ENCODE measurements at regions not wholly inside any gene's neighbourhood (a gene's known extent, or its start where the extent isn't known, plus 50 kb on each side); places are given as distances from the start of the nearest gene placed in this dataset.

DNA sequence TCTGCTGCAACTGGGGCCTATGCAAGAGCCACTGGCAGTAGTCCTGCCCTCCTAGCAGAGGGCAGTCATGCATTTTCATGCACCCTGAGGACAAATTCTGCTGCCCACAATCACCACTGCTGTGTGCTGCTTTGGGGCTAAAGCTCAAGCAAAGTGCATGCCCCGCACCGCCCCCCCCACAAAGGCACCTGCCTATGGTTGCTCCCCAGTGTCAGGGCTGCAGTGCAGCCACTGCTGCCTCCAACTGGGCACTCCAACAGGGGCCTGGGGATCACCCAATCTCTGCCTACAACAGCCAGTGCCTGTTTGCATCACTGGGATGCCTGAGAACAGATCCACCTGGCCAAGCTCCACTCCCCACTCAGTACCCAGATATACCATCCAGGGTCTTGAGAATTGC, 417.0 kb downstream of the HTR7 start:
- Mint-ChIP-seq H3K4me3 (no peak overlapping the region), H3K27ac (no peak overlapping the region), H3K4me1 (ENCODE audit: unreplicated experiment) (no peaks in the 10 kb centered on the region), H3K36me3 (no peaks in the 10 kb centered on the region), H3K9me3 (peaks cover 5% of the 10 kb centered on the region), H3K27me3 (peaks cover under 1% of the 10 kb centered on the region)
- no peak for DNase-seq (ENCODE audit: extremely low spot score, unreplicated experiment)
- TF ChIP-seq, protein P1, sequence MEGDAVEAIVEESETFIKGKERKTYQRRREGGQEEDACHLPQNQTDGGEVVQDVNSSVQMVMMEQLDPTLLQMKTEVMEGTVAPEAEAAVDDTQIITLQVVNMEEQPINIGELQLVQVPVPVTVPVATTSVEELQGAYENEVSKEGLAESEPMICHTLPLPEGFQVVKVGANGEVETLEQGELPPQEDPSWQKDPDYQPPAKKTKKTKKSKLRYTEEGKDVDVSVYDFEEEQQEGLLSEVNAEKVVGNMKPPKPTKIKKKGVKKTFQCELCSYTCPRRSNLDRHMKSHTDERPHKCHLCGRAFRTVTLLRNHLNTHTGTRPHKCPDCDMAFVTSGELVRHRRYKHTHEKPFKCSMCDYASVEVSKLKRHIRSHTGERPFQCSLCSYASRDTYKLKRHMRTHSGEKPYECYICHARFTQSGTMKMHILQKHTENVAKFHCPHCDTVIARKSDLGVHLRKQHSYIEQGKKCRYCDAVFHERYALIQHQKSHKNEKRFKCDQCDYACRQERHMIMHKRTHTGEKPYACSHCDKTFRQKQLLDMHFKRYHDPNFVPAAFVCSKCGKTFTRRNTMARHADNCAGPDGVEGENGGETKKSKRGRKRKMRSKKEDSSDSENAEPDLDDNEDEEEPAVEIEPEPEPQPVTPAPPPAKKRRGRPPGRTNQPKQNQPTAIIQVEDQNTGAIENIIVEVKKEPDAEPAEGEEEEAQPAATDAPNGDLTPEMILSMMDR (conservative IDR thresholded peaks at IDR 0.05), result no peak

DNA sequence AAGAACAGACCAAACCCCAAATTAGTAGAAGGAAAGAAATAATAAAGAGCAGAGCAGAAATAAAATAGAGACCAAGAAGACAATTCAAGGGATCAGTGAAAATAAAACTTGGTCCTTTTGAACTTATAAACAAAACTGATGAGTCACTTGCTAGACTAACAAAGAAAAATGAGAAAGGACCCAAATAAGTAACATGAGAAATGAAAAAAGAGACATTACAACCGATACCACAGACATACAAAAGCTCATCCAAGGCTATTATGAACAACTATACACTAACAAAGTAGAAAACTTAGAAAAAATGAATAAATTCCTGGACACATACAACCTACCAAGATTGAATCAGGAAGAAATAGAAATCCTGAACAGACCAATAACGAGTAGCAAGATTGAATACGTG, 414.5 kb downstream of the HTR7 start:
- Mint-ChIP-seq H3K9me3 (peaks cover 5% of the 10 kb centered on the region), H3K27me3 (no peaks in the 10 kb centered on the region), H3K4me3 (no peak overlapping the region), H3K36me3 (no peaks in the 10 kb centered on the region), H3K4me1 (ENCODE audit: unreplicated experiment) (no peaks in the 10 kb centered on the region), H3K27ac (no peak overlapping the region)
- no peak for DNase-seq (ENCODE audit: extremely low spot score, unreplicated experiment)
- TF ChIP-seq, protein P1 (conservative IDR thresholded peaks at IDR 0.05), result no peak

DNA sequence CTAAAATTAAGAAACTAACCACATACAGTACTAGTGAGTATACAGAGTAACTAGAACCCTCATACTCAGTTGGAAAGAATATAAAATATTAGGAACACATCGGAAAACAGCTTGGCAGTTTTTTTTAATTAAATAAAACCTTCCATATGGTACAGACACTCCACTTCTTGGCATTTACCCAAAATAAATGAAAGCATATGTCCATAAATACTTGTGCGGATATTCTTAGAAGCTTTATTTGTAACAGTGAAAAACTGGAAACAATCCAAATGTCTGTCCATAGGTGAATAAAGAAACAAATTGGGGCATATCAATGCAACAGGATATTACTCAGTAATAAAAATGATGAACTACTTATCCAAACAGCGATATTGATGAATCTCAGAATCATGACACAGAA, 410.0 kb downstream of the HTR7 start:
- Mint-ChIP-seq H3K4me3 (no peak overlapping the region), H3K27ac (no peak overlapping the region), H3K4me1 (ENCODE audit: unreplicated experiment) (no peaks in the 10 kb centered on the region), H3K9me3 (no peaks in the 10 kb centered on the region), H3K27me3 (peaks cover 3% of the 10 kb centered on the region), H3K36me3 (no peaks in the 10 kb centered on the region)
- TF ChIP-seq, protein P1 (conservative IDR thresholded peaks at IDR 0.05), result no peak
- DNase-seq (ENCODE audit: extremely low spot score, unreplicated experiment), result no peak

DNA sequence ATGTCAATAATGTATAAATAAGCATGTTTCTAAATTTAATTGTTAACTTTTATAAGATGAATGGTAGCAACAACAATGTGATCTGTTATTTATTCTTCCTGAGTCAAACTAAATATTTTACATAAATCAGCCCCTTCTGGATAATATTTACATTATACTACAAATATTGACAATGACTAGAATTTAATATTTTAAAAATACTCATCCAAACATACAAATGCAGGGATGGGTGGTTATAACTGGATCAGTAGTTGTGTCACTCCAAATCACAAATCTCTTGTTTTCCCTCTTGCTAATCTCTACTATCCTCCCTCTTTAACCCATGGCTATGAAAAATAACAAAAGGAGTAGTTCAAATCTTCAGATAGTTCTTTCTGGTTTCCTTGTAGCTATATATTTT, 407.0 kb downstream of the HTR7 start:
- Mint-ChIP-seq H3K36me3 (no peaks in the 10 kb centered on the region), H3K4me3 (no peak overlapping the region), H3K27me3 (peaks cover 3% of the 10 kb centered on the region), H3K27ac (no peak overlapping the region), H3K9me3 (peaks cover 5% of the 10 kb centered on the region), H3K4me1 (ENCODE audit: unreplicated experiment) (no peaks in the 10 kb centered on the region)
- no peak for DNase-seq (ENCODE audit: extremely low spot score, unreplicated experiment)
- TF ChIP-seq, protein P1 (conservative IDR thresholded peaks at IDR 0.05), result no peak

DNA sequence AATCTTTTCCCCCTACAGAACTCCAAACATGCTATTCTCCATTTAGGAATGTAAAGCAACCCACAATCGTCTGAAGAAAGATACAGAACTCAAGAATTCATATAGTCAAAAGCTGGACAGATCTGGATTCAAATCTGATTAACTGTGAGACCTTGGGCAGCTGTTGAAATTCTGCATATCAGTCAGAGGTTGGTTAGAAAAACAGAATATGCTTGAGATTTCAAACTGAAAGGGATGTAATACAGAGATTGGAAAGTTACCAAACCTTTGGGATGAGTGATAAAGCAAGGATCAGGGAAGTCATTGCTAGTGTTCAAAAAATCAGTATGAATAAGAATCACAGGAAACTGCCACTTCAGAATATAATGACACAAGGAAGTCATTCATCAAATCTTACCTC, 406.6 kb downstream of the HTR7 start:
- TF ChIP-seq, protein P1 (conservative IDR thresholded peaks at IDR 0.05), result no peak
- peaks cover 5% of the 10 kb centered on the region for H3K9me3 Mint-ChIP-seq

DNA sequence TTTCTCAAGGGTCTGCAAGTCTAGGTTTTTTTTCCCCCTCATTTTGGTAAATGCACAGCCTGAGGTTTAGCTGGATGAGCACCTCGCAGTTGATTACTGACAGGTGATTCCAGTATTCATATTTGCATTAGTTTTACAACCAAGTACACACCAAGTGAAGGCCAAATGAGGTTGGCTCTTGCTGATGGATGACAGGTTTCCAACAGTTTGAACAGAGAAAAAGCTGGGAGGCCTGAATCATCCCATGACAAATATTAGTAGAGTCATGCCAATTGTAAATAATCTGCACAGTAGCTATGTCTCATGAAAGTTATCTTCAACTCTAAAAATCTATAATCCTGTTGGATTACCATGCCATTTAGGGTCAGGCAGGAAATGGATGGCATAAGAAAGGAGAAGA, 399.8 kb downstream of the HTR7 start:
- DNase-seq (ENCODE audit: extremely low spot score, unreplicated experiment), result no peak
- Mint-ChIP-seq H3K4me3 (no peak overlapping the region), H3K9me3 (peaks cover 4% of the 10 kb centered on the region)

More for the DNA sequence above, 406.6 kb downstream of the HTR7 start:
- DNase-seq (ENCODE audit: extremely low spot score, unreplicated experiment), result no peak
- H3K36me3 Mint-ChIP-seq, result no peaks in the 10 kb centered on the region
- peaks cover 3% of the 10 kb centered on the region for H3K27me3 Mint-ChIP-seq
- no peak overlapping the region for H3K4me3 Mint-ChIP-seq
- H3K27ac Mint-ChIP-seq, result no peak overlapping the region
- no peaks in the 10 kb centered on the region for H3K4me1 Mint-ChIP-seq (ENCODE audit: unreplicated experiment)

More for the DNA sequence above, 399.8 kb downstream of the HTR7 start:
- no peaks in the 10 kb centered on the region for H3K4me1 Mint-ChIP-seq (ENCODE audit: unreplicated experiment)
- H3K27ac Mint-ChIP-seq, result no peak overlapping the region
- H3K27me3 Mint-ChIP-seq, result no peaks in the 10 kb centered on the region
- TF ChIP-seq, protein P1 (conservative IDR thresholded peaks at IDR 0.05), result no peak
- H3K36me3 Mint-ChIP-seq, result no peaks in the 10 kb centered on the region

Measured in type B pancreatic cell (in vitro differentiated cells).